ENCODE measurements at regions not wholly inside any gene's neighbourhood (a gene's known extent, or its start where the extent isn't known, plus 50 kb on each side); places are given as distances from the start of the nearest gene placed in this dataset.

GRCh38 chr13:103156346-103156998, 90.3 kb upstream of the SLC10A2 start:
- DNase-seq (ENCODE audit: low read depth in 2 of 2) = no peak

DNA sequence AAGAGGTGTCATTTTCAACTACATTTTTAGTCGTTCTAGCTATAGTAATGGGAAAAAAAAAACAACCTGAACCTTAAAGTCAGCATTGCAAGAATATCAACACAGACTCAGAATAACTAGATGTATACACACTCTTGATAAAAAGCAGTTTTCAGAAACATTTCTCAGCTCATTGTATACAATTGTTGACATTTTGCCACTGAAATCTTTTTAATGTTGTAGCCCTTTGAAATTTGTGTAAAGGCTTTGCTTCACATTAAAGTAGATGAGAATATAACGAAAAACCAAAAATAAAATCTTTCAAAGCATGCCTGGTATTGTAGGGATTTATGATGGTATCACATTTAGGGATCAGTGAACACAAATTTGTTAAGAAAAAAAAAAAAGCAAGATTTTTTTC, 87.2 kb upstream of the SLC10A2 start:
- DNase-seq (ENCODE audit: low read depth in 2 of 2) = no peak

GRCh38 chr13:103147961-103148360, 81.7 kb upstream of the SLC10A2 start:
- no peak for DNase-seq (ENCODE audit: low read depth in 2 of 2)

DNA sequence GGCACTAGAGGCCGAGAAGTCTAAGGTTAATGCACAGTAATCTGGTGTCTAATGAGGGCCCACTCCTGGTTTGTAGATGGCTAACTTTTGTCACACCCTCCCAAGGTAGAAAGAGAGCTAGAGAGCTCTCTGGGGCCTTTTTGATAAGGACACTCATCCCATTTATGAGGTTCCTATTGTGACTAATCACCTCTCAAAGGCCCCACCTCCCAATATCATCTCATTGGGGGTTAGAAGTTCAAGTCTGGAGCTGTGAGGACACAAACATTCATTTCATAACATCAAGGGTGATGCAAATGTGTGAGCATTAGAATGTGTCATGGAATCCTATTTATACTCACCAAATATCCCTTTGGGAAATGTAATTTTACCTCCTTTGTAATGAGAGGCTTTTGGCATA, 79.2 kb upstream of the SLC10A2 start:
- no peak for DNase-seq (ENCODE audit: low read depth in 2 of 2)

- DNase-seq (ENCODE audit: low read depth in 2 of 2) = no peak
Measured at GRCh38 chr13:103143432-103143831, 77.2 kb upstream of the SLC10A2 start.

- DNase-seq (ENCODE audit: low read depth in 2 of 2) = no peak
Measured at GRCh38 chr13:103142151-103142550, 75.9 kb upstream of the SLC10A2 start.

- DNase-seq (ENCODE audit: low read depth in 2 of 2) = no peak
Measured at GRCh38 chr13:103140001-103140671, 73.9 kb upstream of the SLC10A2 start.

DNA sequence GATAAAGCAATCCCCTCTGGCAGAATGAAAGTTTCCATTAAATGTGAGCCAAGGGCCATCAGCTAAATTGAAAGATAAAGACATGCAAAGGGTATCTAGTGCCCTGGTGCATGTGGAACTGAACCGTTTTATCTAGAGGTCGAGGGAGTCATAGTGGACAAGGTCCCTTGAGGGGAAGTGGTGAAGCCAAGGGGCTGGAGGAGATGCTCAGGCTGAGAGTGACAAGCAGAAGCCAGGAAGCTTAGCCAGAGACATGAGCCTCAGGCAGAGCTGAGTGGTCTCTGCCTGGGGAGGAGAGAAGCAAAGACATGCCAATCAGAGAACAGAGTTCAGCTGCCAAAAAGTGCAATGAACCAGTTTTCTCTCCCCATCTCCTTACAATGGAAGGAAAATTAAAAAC, 68.1 kb upstream of the SLC10A2 start:
- no peak for DNase-seq (ENCODE audit: low read depth in 2 of 2)

- no peak for DNase-seq (ENCODE audit: low read depth in 2 of 2)
Measured at GRCh38 chr13:103133556-103133955, 67.3 kb upstream of the SLC10A2 start.

DNA sequence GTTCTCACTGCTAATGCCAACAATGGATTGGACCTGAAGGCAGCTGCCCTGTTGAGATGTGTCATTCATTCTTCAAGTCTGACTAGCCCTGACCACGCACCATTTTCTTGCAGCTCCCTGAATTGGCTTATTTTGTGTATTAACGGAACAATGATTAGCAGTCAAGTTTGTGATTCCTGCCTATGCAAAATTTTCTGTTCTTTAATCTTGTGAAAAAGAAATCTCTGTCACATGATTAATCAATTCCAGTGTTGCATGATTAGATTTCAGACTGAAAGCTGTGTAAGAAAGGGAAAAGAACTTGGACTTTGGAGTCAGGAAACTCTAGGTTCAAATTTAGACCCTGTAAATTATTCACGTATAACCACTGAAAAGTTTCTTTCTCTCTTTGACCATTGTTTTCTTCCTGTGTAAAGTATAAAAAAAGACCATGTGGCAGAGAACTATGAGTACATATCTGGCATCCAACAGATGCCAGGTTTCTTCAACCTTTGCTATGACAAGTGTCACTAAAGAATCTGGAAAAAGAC, 64.5 kb upstream of the SLC10A2 start:
- no peak for DNase-seq (ENCODE audit: low read depth in 2 of 2)

GRCh38 chr13:103130146-103130545, 63.9 kb upstream of the SLC10A2 start:
- no peak for DNase-seq (ENCODE audit: low read depth in 2 of 2)
